Activated CD4-positive, alpha-beta T cell treated with anti-CD3 and anti-CD28 coated beads, Interleukin-2, amount 10 ng/mL, durations not matched to agents 24 days and 14 days (primary cell): ENCODE measurements at regions not wholly inside any gene's neighbourhood (a gene's known extent, or its start where the extent isn't known, plus 50 kb on each side); places are given as distances from the start of the nearest gene placed in this dataset.

Experiments
- DNase-seq: peaks from one replicate; pipeline ENCODE4 v3.0.0; 2022
- H3K27ac Mint-ChIP-seq: one replicate; pipeline ENCODE4 v1.8.0; 2022; ENCODE audit warnings: mild to moderate bottlenecking, mixed read lengths
- H3K27me3 Mint-ChIP-seq: one replicate; pipeline ENCODE4 v1.8.0; 2022; ENCODE audit warnings: mixed read lengths
- H3K36me3 Mint-ChIP-seq: one replicate; pipeline ENCODE4 v1.8.0; 2022; ENCODE audit warnings: low read depth, mild to moderate bottlenecking, mixed read lengths
- H3K4me1 Mint-ChIP-seq: one replicate; pipeline ENCODE4 v1.8.0; 2021; ENCODE audit warnings: mixed read lengths
- H3K4me3 Mint-ChIP-seq: one replicate; pipeline ENCODE4 v1.8.0; 2022; ENCODE audit warnings: mild to moderate bottlenecking, moderate library complexity, mixed read lengths
- H3K9me3 Mint-ChIP-seq: one replicate; pipeline ENCODE4 v1.8.0; 2021; ENCODE audit warnings: mixed read lengths
- intact Hi-C: fragments of 100-400 bp; cut with micrococcal nuclease; formaldehyde crosslinking; loops from one replicate; pipeline ENCODE4 v1.15.1; 2023

DNA sequence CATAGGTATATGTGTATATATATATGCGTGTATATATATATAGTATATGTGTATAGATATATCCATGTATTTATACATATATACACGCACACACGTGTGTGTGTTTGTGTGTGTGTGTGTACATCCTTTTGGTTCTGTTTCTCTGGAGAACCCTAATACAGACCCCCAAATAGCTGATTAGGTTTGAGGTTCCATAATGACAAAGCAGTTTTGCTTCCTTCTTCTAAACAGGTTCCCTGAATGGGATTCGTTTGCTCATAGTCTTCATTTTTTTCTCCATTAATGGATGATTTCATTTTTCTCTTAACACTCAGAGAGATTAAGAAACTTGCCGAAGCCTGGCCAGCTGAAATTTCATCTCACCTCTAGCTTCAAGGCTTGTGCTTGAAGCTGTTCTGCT is 234.0 kb upstream of the BCOR start:
- no peaks in the 10 kb centered on the region for H3K4me1 Mint-ChIP-seq
- H3K4me3 Mint-ChIP-seq = no peak overlapping the region
- H3K9me3 Mint-ChIP-seq = no peaks in the 10 kb centered on the region
- peaks cover 1% of the 10 kb centered on the region for H3K27me3 Mint-ChIP-seq
- H3K27ac Mint-ChIP-seq = no peak overlapping the region
- H3K36me3 Mint-ChIP-seq = no peaks in the 10 kb centered on the region
- intact Hi-C loops = no loop called here
- no peak for DNase-seq

DNA sequence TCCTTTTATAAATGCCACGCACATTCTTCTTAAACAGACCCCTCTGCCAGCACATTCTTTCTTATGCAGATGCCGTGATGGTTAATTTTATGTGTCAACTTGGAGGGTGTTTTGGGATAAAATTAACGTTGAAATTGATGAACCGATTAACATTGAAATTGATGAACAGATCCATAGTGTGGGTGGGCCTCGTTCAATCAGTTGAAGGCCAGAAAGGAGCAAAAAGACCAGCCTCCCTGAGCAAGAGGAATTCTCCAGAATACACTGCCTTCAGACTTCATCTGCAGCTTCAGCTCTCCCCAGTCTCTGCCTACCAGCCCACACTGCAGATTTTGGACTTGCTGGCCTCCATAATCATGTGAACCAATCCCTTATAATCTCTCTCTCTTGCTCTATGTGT is 233.6 kb upstream of the BCOR start:
- H3K27me3 Mint-ChIP-seq = peaks cover 1% of the 10 kb centered on the region
- no peaks in the 10 kb centered on the region for H3K4me1 Mint-ChIP-seq
- no peak for DNase-seq
- no peaks in the 10 kb centered on the region for H3K36me3 Mint-ChIP-seq
- intact Hi-C loops = no loop called here
- H3K4me3 Mint-ChIP-seq = no peak overlapping the region
- H3K9me3 Mint-ChIP-seq = no peaks in the 10 kb centered on the region
- no peak overlapping the region for H3K27ac Mint-ChIP-seq

DNA sequence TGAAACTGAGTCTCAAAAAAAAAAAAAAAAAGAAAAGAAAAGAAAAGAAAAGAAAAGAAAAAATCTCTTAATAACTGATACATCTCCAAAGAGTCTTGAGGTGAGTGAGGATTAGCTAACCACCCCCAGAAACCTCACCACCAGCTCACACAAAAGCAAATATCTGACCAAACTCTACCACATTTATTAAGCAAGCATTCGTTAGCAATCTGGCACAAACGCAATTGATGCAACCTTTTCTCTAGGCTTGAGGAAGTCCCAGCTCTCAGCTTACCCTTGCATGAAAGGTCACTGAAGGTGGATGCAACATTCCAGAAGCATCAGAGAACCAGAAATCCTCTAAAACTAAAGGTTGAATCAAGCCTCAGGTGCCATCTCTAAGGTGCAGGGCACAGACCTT is 231.9 kb upstream of the BCOR start:
- H3K27me3 Mint-ChIP-seq = peaks cover 1% of the 10 kb centered on the region
- no peak overlapping the region for H3K27ac Mint-ChIP-seq
- no peak overlapping the region for H3K4me3 Mint-ChIP-seq
- intact Hi-C loops = no loop called here
- no peaks in the 10 kb centered on the region for H3K9me3 Mint-ChIP-seq
- no peaks in the 10 kb centered on the region for H3K36me3 Mint-ChIP-seq
- no peak for DNase-seq
- no peaks in the 10 kb centered on the region for H3K4me1 Mint-ChIP-seq

DNA sequence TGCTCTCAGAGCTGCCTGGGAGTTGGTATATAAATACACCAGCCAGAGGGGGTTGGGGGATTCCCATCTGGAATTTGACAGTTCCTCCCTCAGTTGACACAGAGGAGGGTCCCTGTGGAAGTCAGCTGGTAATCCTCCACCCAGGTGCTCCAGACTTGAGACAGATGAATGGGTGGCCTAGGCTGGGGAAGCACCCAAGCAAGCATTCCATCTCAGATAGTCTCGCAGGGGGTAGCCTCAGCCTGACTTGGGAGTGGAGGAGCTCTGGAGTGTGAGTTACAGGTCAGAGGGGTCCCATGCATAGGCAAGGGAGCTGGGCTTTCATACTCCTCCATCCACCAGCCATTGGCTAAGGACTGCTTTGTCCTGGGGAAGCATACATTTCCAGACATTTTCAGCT is 229.3 kb upstream of the BCOR start:
- Mint-ChIP-seq H3K4me3 (no peak overlapping the region), H3K27ac (no peak overlapping the region), H3K27me3 (peaks cover 1% of the 10 kb centered on the region), H3K9me3 (no peaks in the 10 kb centered on the region), H3K36me3 (no peaks in the 10 kb centered on the region), H3K4me1 (no peaks in the 10 kb centered on the region)
- DNase-seq = no peak
- intact Hi-C loops = no loop called here

DNA sequence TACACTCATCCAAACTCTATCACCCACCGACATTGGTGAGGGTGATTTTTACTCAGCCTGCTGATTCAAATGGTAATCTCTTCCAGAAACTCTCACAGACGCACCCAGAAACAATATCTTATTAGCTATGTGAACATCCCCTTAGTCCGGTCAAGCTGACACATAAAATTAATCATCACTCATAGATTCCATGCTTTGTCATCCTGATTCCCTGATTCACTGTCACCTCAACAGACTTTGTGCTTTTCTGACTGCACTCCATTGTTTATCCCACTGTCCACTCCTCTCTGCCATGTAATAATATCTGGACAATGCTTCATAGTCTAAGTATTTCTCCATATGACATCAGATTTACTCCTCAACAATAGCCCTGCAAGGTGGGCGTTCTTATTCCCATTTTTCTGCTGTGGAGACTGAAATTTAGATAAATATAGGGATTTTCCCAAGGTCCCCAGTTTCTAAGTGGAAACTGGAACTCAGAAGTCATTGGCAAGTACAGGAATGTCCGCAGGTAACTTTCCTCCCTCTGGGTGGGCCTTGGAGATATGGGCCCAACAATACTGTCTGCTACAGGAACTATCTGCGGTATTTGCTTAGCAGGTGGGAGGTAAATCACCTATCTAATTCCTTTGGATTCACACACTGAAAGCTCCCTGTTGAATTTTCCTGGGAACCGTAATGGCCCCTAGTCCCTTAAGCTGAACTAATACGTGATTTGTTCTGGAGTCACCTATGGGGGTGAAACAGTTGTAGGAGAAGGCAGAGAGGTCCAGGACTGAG is 228.6 kb upstream of the BCOR start:
- H3K36me3 Mint-ChIP-seq = no peaks in the 10 kb centered on the region
- peaks cover under 1% of the 10 kb centered on the region for H3K9me3 Mint-ChIP-seq
- intact Hi-C loops = no loop called here
- no peak overlapping the region for H3K27ac Mint-ChIP-seq
- no peak for DNase-seq
- no peaks in the 10 kb centered on the region for H3K4me1 Mint-ChIP-seq
- no peak overlapping the region for H3K4me3 Mint-ChIP-seq
- peaks cover 1% of the 10 kb centered on the region for H3K27me3 Mint-ChIP-seq

DNA sequence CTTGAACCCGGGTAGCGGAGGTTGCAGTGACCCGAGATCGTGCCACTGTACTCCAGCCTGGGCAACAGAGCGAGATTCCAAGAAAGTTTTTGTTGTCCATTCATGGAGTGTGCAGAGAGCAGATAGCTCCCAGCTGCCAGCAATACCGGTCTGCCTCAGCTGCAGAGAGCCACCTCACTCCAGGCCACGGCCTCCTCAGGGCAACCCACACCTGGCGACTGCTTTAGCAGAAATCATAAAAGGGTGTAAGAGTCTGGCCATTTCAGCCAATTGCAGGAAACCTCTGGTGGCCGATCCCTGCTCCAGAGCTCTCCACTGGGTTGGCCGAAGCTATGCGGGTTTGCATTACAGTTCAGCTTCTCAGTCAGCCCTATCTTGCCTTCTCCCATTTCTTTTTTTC is 227.4 kb upstream of the BCOR start:
- H3K4me1 Mint-ChIP-seq = no peaks in the 10 kb centered on the region
- H3K27ac Mint-ChIP-seq = no peak overlapping the region
- peaks cover 8% of the 10 kb centered on the region for H3K9me3 Mint-ChIP-seq
- intact Hi-C loops = no loop called here
- H3K36me3 Mint-ChIP-seq = no peaks in the 10 kb centered on the region
- DNase-seq = no peak
- H3K4me3 Mint-ChIP-seq = no peak overlapping the region
- peaks cover 7% of the 10 kb centered on the region for H3K27me3 Mint-ChIP-seq

DNA sequence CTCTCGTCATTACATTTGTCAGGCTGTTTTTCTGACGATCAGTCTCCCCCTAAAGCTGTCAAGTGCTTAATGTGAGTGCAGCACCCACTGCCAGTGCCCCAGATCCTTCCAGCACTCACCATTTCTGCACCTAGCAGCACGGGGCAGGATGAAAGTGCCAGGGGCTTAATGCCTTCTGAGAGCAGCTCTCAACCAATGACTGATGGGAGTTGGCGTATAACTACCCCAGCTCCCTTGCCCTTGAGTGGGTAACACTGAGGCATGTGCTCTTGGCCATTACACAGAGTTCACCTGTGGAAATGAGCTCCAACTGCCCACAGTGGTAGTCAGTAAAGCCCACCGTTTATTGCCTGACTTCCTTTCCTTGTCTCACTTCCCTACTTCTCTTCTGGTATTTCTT is 226.2 kb upstream of the BCOR start:
- Mint-ChIP-seq H3K4me1 (no peaks in the 10 kb centered on the region), H3K27me3 (peaks cover 7% of the 10 kb centered on the region), H3K4me3 (no peak overlapping the region), H3K36me3 (no peaks in the 10 kb centered on the region), H3K27ac (no peak overlapping the region), H3K9me3 (peaks cover 8% of the 10 kb centered on the region)
- no peak for DNase-seq
- intact Hi-C loops = no loop called here

DNA sequence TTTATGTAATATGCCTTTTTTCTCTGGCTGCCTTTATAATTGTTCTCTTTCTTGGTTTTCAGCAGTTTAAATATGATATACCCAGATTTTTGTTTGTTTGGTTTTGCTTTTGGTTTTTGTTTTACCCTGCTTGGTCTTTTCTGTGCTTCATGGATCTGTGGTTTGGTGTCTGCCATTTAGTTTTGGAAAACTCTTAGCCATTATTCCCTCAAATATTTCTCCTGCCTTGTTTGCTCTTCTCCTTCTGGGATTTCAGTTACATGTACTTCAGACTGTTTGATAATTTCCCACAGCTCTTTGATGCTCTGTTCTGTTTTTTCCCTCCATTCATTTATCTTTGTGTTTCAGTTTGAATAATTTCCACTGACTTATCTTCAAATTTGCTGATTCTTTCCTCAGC is 223.1 kb upstream of the BCOR start:
- Mint-ChIP-seq H3K27me3 (peaks cover 6% of the 10 kb centered on the region), H3K27ac (no peak overlapping the region), H3K9me3 (peaks cover 19% of the 10 kb centered on the region), H3K4me1 (no peaks in the 10 kb centered on the region), H3K36me3 (no peaks in the 10 kb centered on the region), H3K4me3 (no peak overlapping the region)
- DNase-seq = no peak
- intact Hi-C loops = no loop called here

DNA sequence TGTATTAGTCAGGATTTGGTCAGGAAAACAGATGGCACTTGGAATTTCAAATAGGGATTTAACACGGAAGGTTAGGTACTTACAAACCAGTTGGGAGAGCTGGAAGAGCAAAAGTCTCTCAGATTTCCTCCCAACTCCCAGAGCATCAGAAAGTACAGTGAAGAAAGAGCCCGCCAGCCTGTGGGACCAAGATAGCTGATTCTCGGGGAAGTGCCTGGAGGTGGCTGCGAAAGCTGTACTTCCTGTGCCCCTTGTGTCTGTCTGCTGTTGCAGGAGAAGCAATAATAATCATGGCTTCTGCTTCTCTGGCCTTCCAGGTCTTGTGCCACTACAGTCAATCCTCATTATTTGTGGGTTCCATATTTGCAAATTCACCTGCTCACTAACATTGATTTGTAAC is 221.0 kb upstream of the BCOR start:
- H3K27me3 Mint-ChIP-seq = peaks cover 6% of the 10 kb centered on the region
- peaks cover 19% of the 10 kb centered on the region for H3K9me3 Mint-ChIP-seq
- no peaks in the 10 kb centered on the region for H3K36me3 Mint-ChIP-seq
- H3K4me3 Mint-ChIP-seq = no peak overlapping the region
- no peaks in the 10 kb centered on the region for H3K4me1 Mint-ChIP-seq
- intact Hi-C loops = no loop called here
- DNase-seq = no peak
- H3K27ac Mint-ChIP-seq = no peak overlapping the region

DNA sequence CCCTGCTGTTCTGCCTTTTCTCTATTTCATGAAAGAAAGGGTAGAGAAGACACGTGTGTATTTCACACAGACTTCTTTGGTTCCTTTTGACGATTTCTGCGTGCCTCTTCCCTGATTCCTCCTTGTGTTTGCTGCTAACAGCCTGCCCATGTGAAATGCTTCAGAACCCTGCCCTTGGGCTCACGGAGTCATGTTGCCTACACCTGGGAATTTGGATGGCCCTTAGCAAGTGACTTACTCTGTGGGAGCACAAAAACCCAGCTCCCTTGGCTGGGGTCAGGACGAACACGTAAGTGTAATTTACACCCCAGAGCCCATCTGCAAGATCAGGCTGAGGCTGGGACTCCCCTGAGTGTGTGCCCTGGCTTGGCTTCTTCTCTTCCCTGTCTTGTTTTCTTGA is 220.3 kb upstream of the BCOR start:
- no peaks in the 10 kb centered on the region for H3K36me3 Mint-ChIP-seq
- DNase-seq = no peak
- H3K4me1 Mint-ChIP-seq = no peaks in the 10 kb centered on the region
- H3K4me3 Mint-ChIP-seq = no peak overlapping the region
- H3K27ac Mint-ChIP-seq = no peak overlapping the region
- peaks cover 6% of the 10 kb centered on the region for H3K27me3 Mint-ChIP-seq
- intact Hi-C loops = no loop called here
- peaks cover 19% of the 10 kb centered on the region for H3K9me3 Mint-ChIP-seq

DNA sequence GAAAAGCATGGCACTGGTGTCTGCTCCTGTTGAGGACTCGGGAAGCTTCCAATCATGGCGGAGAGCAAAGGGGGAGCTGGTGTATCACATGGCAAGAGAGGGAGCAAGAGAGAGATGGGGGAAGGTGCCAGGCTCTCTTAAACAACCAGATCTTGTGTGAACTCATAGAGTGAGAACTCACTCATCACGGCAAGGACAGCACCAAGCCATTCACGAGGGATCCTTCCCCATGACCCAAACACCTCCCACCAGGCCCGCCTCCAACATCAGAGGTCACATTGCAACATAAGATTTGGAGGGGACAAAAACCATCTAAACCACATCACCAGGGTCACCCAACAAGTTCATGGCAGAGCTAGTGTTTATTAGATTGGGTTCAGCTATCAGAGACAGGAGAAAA is 218.7 kb upstream of the BCOR start:
- peaks cover 19% of the 10 kb centered on the region for H3K9me3 Mint-ChIP-seq
- intact Hi-C loops = no loop called here
- no peak overlapping the region for H3K27ac Mint-ChIP-seq
- peaks cover 6% of the 10 kb centered on the region for H3K27me3 Mint-ChIP-seq
- H3K4me3 Mint-ChIP-seq = no peak overlapping the region
- H3K4me1 Mint-ChIP-seq = no peaks in the 10 kb centered on the region
- no peaks in the 10 kb centered on the region for H3K36me3 Mint-ChIP-seq
- DNase-seq = no peak

DNA sequence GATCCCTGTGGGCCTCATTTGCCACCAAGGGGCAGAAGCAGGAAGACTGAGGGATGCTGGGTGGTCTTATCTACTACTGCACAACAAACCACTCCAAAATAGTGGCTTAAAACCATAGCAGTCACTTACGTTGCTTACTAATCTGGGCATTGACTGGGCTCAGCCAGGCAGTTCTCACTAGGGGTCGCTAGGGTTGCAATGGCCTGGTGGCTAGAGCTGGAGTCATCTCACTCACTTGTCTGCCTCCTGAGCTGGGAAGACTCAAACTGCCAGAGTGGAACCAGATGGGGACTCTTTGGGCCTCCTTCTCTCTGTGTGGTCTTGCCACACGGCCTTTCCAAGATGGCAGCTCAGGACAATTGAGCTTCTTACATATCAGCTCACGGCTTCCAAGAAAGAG is 216.3 kb upstream of the BCOR start:
- H3K36me3 Mint-ChIP-seq = no peaks in the 10 kb centered on the region
- H3K4me1 Mint-ChIP-seq = no peaks in the 10 kb centered on the region
- intact Hi-C loops = no loop called here
- H3K9me3 Mint-ChIP-seq = peaks cover 11% of the 10 kb centered on the region
- no peak for DNase-seq
- no peaks in the 10 kb centered on the region for H3K27me3 Mint-ChIP-seq
- no peak overlapping the region for H3K27ac Mint-ChIP-seq
- H3K4me3 Mint-ChIP-seq = no peak overlapping the region

DNA sequence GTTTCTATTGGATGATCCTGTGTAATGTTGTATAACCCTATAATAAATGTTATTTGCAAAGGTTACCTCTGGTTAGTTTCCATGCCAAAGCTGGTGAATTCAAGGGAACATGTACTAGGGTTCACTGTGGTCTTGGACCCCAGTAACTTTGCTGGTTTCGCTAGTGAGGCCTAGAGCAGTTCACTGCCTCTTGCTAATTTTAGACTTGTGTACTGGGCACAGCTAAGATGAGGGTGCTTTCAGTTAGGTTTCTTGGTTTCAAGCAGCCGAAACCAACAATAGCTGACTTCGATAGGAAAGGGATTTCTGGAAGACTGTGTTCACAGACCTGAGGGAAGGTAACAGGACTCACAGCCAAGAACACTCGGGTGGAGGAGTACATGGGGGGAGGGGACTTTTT is 215.5 kb upstream of the BCOR start:
- DNase-seq = no peak
- no peak overlapping the region for H3K4me3 Mint-ChIP-seq
- H3K27ac Mint-ChIP-seq = no peak overlapping the region
- H3K36me3 Mint-ChIP-seq = no peaks in the 10 kb centered on the region
- intact Hi-C loops = no loop called here
- no peaks in the 10 kb centered on the region for H3K27me3 Mint-ChIP-seq
- peaks cover 7% of the 10 kb centered on the region for H3K9me3 Mint-ChIP-seq
- H3K4me1 Mint-ChIP-seq = no peaks in the 10 kb centered on the region

DNA sequence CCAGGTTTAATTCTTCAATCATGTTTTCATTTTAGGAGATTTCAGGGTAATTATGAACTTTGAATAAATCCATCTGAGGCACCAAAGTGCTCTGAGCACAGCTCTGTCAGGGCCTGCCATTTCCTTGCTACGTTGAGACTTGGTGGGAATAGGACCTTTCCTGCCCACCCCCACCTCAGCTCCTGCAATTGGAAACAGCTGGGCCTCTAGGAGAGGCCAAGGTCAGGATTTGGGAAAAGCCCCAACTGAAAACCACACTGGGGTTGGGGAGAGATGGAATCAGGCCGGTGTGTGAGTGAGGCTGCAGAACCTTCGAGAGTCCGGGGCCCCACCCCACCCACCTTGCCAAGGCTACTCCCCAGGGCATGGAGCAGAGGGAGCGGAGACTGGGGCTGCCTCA is 212.7 kb upstream of the BCOR start:
- intact Hi-C loops = no loop called here
- DNase-seq = no peak
- Mint-ChIP-seq H3K4me1 (no peaks in the 10 kb centered on the region), H3K27ac (no peak overlapping the region), H3K27me3 (no peaks in the 10 kb centered on the region), H3K4me3 (no peak overlapping the region), H3K9me3 (no peaks in the 10 kb centered on the region), H3K36me3 (no peaks in the 10 kb centered on the region)

DNA sequence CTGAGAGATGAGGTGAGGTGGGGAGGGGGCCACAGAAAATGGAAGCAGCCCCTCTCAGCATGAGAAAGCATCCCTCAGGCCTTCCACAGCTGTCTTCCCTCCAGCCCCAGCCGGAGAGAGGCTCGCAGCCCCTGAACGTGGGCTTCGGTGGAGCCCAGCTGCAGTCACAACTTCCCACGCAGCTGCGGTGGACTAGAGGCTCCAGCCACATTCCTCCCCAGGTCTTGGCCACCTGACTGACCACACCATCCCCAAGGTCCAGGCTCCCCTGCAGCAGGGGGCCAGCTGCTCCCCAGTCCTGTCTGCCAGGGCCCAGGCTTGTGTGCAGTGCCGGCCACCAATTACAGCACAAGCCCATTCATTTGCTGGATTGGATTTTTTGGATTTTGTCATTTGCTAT is 212.3 kb upstream of the BCOR start:
- no peak for DNase-seq
- Mint-ChIP-seq H3K4me3 (no peak overlapping the region), H3K4me1 (no peaks in the 10 kb centered on the region), H3K27ac (no peak overlapping the region), H3K36me3 (no peaks in the 10 kb centered on the region), H3K27me3 (no peaks in the 10 kb centered on the region), H3K9me3 (no peaks in the 10 kb centered on the region)
- intact Hi-C loops = no loop called here
